AG10803 (cell line): ENCODE measurements at regions not wholly inside any gene's neighbourhood (a gene's known extent, or its start where the extent isn't known, plus 50 kb on each side); places are given as distances from the start of the nearest gene placed in this dataset.

Experiments
- DNase-seq: peaks from one replicate; pipeline ENCODE4 v3.0.0; 2010; ENCODE audit warnings: low read depth
- H3K4me3 ChIP-seq: 2 replicates; pipeline ENCODE4 v1.5.1; 2011; ENCODE audit warnings: mild to moderate bottlenecking, low read length, control low read depth
- TF ChIP-seq, protein P1 (sequence below): conservative IDR thresholded peaks from 2 replicates; pipeline ENCODE4 v1.5.1; 2011; ENCODE audit warnings: mild to moderate bottlenecking, low read length, control low read depth, inconsistent platforms

DNA sequence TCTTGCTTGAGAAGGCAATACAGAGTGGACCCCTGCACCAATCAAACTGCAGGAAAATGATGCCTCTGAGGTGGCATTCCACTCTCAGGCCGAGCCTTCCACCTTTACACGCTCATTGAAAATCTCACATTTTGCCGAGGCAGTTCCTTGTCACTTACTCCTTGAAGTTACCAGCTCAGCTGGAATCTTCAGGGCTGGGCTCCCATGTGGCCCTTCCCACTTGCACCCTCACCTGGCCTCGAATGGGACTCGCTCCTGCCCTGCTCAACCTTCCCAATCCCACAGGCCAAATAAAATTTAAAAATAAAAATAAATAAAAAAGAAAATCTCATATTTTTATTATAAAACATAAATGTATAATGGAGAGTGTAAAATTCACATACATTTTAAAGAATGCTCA is 790.7 kb upstream of the COBL start:
- TF ChIP-seq, protein P1, sequence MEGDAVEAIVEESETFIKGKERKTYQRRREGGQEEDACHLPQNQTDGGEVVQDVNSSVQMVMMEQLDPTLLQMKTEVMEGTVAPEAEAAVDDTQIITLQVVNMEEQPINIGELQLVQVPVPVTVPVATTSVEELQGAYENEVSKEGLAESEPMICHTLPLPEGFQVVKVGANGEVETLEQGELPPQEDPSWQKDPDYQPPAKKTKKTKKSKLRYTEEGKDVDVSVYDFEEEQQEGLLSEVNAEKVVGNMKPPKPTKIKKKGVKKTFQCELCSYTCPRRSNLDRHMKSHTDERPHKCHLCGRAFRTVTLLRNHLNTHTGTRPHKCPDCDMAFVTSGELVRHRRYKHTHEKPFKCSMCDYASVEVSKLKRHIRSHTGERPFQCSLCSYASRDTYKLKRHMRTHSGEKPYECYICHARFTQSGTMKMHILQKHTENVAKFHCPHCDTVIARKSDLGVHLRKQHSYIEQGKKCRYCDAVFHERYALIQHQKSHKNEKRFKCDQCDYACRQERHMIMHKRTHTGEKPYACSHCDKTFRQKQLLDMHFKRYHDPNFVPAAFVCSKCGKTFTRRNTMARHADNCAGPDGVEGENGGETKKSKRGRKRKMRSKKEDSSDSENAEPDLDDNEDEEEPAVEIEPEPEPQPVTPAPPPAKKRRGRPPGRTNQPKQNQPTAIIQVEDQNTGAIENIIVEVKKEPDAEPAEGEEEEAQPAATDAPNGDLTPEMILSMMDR = no peak
- no peak overlapping the region for H3K4me3 ChIP-seq
- DNase-seq = no peak

DNA sequence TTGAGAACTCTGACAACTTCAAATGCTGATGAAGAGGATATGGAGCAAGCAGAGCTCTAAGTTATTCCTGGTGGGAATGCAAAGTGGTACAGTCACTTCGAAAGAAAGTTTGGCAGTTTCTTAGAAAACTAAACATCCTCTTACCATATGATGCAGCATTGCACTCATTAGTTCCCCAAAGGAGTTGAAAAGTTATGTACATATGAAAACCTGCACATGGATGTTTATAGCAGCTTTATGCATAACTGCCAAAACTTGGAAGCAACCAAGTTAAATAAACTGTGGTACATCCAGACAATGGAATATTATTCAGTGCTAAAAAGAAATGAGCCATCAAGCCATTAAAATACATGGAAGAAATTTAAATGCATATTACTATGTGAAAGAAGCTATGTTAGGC is 779.3 kb upstream of the COBL start:
- DNase-seq = no peak
- TF ChIP-seq, protein P1 = no peak
- no peak overlapping the region for H3K4me3 ChIP-seq

DNA sequence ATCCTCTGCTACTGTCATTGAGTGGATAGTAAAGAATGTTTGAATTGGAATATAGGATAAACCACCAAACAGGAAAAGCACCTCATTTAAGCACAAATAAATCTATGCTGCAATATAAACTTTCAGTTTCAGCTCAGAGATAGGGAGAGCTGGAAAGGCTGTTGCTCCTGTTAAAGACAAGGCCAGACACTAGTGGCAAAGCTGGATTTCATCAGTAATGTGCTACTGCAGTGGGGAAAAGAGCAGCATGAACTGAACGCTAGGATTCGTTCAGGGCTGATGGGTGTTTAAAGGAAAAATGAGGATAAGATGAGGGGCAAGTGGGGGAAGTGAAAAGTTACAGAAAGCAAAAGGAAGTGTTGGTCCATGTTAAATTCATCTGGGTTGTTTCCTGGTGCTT is 775.4 kb upstream of the COBL start:
- DNase-seq = no peak
- no peak overlapping the region for H3K4me3 ChIP-seq
- TF ChIP-seq, protein P1 = no peak

DNA sequence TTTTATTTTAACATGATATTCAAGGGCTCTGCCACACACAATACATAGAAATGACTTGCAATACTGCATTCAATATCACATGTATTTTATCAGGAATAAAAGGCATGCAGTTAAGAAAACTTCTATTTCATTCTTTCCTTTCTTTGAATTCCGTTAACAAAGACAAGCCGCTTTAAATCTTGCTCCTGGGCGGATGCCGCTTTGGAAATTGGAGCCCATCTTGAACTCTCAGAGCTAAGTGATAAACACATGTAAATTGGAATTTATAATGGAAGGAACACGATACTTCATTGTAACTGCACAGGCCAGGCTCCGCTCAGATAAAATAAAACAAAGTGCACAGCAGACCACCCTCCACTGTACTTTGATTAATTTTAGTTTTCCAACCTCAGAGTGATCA is 774.5 kb upstream of the COBL start:
- TF ChIP-seq, protein P1 = no peak
- DNase-seq = no peak

DNA sequence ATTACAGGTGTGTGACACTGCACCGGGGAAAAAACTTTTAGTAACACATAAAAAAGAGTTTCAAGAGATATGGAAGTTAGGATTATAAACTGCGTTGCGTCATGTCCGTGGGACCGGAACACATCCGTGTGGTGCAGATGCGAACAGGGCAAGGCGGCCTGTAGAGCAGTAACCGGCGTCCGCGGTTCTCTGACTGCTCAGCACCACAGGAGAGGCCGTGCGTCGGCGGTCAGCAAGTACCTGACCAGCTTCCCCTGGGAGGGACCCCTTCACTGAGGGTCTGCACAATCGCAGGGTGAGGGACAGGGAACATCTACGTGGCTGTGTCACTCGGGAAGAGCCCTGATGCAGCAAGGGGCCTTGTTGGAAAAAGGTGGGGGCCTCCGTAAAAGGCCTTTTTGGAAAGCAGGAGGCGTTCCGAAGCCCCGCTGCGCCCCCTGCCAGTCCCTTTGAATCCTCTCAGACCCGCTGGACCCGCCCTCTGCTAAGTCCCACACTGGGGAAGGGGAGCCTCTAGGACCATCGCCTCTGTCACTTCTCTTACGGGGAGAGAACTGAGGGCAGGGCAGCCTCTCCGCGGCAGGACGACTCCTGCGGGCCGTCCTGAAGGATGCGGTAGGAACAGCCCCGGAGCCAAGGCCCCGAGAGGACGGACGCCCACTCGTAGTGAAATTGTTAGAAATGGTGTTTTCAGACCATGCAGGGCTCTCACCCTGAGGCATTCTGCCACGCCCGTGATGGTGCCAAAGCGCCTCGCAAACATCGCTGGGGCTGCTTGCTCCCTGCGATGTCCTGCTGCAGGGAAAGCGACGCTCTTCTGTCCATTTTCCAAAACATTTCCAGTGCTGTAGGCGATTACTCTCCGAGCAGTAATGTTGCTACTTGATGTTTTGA is 771.6 kb upstream of the COBL start:
- TF ChIP-seq, protein P1 = no peak
- H3K4me3 ChIP-seq = no peak overlapping the region
- DNase-seq = no peak

More for the DNA sequence above, 774.5 kb upstream of the COBL start:
- H3K4me3 ChIP-seq = no peak overlapping the region

DNA sequence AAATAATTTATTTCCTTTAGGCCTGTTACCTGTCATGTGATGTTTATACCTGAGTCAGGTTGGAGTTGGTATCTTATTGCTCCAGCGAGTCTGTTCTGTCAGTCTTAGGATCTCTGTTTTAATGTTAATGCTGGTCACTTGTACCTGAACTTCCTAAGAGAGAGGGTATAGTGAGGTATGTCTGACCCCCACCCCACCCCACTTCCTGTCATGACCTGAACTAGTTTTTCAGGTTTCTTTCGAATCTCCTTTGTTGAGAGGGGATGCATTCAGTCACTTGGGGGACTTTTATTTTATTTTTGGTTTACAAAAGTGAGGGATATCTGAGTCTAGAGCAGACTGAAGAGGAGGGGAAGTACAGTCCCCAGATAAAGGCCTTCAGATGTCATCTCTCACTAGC is 769.0 kb upstream of the COBL start:
- H3K4me3 ChIP-seq = no peak overlapping the region
- DNase-seq = no peak
- TF ChIP-seq, protein P1 = no peak

DNA sequence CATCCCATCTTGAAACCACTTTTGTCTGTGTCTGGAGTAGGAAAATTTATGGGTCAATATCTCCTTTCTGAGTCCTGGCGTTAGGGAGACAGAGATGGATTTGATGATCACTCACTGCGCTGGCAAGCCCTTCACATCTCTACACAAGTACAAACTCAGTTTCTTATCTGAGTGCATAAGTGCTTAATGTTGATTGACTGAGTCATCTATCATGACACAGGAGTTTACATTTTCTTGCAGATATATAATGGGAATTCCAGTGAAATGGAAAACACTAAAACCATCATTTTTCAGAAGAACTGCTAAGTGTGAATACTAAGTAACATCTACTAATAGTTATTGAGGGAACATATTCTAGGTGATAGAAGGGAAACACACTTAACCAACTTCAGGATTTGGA is 763.9 kb upstream of the COBL start:
- no peak for DNase-seq
- H3K4me3 ChIP-seq = no peak overlapping the region
- TF ChIP-seq, protein P1 = no peak
